Activated CD8-positive, alpha-beta memory T cell treated with anti-CD3 and anti-CD28 coated beads, Interleukin-2, amount 50 U/mL, for 48 hours (primary cell): ENCODE measurements at regions not wholly inside any gene's neighbourhood (a gene's known extent, or its start where the extent isn't known, plus 50 kb on each side); places are given as distances from the start of the nearest gene placed in this dataset.

Experiments used
- DNase-seq: peaks from one replicate; pipeline ENCODE4 v3.0.0-alpha.2; 2020

DNA sequence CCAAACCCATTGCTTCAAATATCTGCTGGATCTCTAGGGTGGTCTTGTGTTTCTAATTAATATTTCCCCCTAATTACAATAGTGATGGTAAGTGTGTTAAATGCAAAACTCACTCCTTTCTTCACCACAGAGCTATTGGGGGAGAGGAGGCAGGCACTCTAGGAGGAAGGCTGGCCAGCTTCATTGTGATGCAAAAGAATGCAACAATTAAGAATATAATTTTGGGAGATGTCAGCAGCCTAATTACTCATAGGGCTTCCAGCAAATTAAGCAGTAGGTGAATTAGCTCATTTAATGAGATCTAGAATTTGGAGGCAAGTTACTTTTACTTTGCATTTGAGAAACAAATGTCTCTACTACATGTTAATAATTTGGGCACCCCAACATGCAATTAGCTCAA lies 560.4 kb upstream of the DAB1 start:
- DNase-seq, result no peak

DNA sequence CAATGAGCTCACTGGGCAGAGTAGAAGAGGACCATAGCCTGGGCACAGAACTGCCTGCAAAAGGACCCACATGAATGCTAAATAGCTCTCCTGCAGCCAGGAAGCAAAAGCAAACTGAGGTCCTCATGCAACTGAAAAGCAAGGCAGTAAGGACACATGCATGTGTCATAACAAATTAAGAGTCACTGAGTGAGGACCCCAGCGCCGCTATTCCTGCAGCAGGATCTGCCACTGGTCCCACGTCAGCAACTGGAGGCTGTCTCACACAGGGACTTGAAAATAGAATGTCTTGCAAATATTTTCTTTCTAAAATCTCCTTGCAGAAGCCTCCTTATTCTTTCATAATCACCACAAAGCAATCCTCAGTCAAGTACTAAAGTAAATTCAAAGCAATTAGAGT lies 559.6 kb upstream of the DAB1 start:
- no peak for DNase-seq

DNA sequence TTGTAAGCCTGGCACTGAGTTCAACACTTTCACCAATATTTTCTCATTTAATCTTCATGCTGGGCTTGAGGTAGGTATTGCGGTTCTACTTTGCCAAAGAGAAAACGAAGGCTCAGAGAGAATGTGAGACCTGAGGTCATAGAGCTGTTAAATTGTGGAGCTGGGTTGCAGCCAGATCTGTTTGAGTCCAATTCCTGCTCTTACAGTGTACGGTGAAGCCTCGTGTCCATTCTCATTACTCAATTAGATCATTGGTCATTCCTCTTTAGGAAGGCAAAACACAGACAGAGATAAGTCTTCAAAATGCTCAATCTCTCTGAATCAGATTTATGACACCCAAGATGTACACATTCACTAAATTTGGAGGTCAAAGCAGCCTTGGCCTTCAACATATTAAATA lies 559.0 kb upstream of the DAB1 start:
- DNase-seq, result no peak

GRCh38 chr1:57976216-57976615 lies 552.4 kb upstream of the DAB1 start:
- DNase-seq, result no peak

DNA sequence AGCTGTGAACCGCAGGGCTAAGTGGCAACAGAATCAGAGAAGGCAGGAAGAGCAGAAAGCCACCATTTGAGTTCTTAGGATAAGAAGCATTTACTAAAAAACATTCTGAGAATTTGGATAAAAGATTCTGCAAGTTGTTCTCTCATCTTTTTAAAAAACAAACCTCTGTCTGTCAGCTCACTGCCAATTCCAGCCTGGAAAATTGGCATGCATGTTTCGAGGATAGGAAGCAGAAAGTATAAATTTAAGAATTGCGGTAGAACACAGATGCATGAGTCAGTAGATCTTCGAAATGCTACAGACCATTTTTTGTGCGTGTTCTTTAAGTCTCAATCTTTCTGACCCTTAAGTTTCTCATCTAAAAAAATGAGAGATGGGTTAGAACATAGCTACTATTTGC lies 544.5 kb upstream of the DAB1 start:
- no peak for DNase-seq

- DNase-seq, result no peak
These were observed 543.0 kb upstream of the DAB1 start for GRCh38 chr1:57966751-57967406.

GRCh38 chr1:57966340-57966739 lies 542.5 kb upstream of the DAB1 start:
- DNase-seq, result no peak

- DNase-seq, result no peak
These were observed 539.7 kb upstream of the DAB1 start for GRCh38 chr1:57963581-57963980.

- no peak for DNase-seq
These were observed 535.8 kb upstream of the DAB1 start for GRCh38 chr1:57959531-57960241.

DNA sequence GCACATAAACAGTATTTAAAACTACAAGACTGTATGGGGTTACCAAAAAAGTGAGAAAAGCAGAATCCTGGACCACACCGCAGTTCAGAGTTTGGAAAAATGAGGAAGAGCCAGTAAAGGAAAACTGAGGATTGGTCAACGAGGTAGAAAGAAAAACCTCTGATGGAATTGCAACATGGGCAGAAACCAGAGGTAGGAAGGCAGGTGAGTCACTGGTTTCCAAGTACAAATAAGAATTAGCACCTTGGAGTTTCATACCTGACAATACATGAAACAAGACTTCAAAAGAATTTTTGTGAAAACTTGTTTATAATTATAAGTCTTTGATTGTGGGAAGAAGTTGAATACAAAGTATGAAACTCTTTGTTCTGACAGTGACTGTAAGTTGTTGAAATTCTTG lies 533.7 kb upstream of the DAB1 start:
- no peak for DNase-seq

DNA sequence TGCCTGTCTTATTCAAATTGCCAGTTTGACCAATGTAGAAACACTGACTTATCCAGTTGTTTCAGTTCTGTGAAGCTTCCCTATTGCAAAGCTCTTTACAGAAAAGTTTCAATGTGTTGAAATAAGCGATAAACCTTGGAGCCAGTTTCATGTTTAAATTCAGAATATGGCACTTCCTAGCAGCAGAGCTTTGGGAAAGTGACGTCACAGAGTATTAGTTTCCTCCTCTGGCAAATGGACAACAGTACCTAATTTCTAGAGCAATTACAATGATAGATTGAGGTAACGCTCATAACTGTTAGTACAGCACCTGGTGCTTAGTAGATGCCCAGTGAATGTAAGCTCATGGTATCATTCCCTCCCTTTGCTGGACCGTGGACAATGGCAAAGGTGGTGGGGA lies 527.5 kb upstream of the DAB1 start:
- DNase-seq, result no peak

DNA sequence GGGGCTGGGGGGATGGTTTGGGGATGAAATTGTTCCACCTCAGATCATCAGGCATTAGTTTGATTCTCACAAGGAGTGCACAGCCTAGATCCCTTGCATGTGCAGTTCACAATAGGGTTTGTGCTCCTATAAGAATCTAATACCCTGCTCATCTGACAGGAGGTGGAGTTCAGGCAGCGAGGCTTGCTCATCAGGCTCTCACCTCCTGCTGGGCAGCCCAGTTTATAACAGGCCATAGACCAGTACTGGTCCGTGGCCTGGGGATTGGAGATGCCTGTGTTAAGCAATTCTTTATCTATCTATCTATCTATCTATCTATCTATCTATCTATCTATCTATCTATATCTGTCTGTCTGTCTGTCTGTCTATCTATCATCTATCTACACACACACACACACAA lies 525.3 kb upstream of the DAB1 start:
- DNase-seq, result no peak

DNA sequence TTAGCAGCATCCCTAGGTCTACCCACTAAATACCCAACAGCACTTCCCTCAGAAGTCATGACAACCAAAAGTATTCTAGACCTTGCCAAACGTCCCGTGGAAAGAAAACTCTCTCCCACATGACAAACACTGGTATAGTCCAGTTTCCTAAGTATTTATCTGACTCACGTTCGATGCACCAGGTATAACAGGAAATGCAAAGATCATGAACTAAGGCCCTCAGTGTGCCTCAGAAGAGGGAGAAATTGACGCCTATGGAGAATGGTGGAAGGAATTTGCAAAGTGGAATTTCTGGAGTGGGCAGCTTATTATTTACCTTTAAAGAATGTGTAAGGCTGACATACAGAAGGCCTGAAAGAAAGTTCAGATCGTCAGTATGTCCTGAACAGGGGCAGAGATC lies 523.6 kb upstream of the DAB1 start:
- DNase-seq, result no peak

DNA sequence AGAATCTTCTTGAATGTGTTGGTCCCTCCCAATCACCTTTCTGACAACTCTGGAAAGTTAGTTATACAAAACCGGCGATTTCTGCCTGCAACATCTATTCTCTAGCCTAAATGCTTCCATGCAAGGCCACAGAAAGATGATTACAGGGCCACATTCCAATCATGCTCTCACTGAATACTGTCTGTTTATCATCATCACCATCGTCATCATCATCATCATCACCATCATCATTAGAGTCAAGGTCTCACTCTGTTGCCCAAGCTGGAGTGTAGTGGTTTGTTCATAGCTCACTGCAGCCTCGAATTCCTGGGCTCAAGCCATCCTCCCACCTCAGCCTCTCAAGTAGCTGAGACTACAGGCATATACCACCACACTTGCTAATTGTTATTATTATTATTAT lies 521.2 kb upstream of the DAB1 start:
- DNase-seq, result no peak

DNA sequence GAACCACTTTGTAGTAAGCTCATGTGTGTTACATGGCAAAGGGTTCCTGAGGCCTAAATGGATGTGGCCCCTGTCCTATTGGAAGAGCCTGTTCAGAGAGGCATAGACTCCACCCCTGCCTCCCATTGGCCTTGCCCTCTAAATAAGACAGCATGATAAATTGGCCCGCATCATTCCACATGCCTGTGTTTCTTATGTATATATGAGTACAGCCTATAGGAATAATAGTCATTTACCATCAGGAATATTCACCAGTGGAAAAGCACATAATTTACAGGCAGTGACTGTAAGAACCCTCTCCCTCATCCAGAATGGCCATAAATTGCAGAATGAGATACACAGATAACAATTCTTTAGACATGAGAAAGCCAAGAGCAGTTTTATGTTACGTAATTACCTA lies 519.5 kb upstream of the DAB1 start:
- DNase-seq, result no peak

DNA sequence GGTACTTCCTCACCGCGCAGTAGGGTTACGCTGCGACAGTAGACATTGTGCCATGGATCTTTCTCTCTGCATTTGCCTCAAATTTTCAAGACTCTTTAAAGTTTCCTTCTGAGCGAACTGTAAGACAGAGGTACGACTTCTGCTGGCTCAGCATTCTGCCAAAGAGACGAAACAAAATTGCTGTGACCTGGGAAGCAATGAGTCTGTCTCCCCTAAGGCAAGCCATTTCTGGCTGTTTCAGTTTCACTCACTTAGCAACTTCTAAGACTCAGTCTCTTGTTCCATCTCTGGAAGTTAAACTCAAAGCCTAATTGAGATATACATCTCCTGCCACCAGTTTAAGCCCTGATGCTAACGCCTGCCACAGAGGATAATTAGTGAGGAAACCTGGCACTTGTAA lies 510.9 kb upstream of the DAB1 start:
- no peak for DNase-seq

GRCh38 chr1:57927003-57927402 lies 503.1 kb upstream of the DAB1 start:
- no peak for DNase-seq

DNA sequence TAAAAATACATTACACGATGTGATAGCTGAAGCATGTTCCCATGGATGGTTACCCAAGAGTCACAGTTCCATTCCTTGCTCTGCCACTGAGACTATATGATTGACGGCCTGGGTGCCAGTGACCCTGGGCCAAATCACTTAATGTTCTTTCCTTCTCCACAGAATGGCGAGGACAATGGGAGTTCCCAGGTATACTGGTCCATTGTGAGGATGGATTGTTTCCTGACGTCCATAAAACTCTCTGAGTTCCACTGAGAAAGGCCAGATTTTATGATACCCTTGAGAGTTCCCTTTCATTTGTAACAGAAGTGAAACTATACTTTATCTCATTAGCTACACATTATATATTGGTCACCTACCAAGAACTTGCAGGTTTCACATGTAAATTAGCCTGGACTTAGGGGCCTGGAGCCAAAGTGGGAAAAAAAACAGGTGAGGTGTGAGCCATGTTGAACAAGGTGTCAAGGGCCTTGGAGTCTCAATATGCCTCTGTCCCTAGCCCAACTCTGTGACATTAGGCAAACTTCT lies 502.2 kb upstream of the DAB1 start:
- DNase-seq, result no peak

DNA sequence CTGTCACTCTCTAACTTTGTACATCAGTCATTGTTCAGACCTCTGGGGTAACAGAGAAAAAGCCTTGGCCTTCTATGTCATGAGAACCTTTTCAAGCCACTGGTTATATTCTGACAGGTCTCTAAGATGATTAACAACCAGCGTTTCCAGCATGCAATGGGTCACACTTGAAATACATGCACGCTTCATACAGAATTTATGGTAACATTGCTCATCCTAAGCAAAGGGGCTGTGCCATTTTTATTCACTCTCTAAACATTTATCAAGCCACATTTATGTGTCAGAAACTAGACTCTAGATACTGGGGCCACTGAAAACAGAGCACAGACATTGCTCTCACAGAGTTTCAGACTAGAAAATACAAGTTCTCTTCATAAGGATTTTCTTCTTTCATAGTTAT lies 501.4 kb upstream of the DAB1 start:
- DNase-seq, result no peak

- no peak for DNase-seq
These were observed 498.3 kb upstream of the DAB1 start for GRCh38 chr1:57922130-57922529.

- no peak for DNase-seq
These were observed 492.2 kb upstream of the DAB1 start for GRCh38 chr1:57916041-57916440.

DNA sequence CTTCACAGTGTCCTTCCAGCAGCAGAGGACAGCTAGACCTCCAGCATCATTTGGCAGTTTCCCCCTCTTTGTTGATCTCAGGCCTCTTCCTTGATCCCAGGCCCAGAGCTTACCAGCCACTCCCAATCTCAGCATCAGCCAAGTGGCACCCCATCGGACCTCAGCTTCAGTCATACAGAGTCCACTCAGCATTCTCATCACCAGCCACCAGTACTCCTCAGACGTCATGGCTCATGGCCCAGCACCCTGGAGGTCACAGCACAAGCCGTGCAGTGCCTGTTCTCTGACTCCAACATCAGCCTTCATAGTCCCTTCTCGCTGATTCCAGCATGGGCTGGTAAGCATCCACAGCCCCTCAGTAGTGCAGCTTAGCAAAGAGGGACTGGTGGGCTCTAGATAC lies 487.6 kb upstream of the DAB1 start:
- no peak for DNase-seq

DNA sequence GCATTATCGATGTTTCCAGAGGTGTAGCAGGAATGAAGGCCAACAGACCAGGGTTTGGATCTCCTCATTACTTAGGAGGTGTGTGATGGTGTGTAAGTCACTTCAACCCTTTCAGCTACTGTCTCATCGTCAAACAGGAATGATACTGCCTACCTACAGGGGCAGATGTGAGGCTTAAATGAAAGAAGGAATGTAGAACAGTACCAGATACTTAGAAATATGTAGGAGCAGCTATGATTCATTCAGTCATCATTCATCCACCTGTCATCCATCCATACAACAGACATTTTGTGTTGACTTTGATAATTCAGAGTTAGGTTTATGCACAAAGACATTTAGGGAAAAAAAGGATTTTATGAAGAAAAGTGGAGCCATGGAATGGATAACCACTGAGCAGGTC lies 486.9 kb upstream of the DAB1 start:
- no peak for DNase-seq

DNA sequence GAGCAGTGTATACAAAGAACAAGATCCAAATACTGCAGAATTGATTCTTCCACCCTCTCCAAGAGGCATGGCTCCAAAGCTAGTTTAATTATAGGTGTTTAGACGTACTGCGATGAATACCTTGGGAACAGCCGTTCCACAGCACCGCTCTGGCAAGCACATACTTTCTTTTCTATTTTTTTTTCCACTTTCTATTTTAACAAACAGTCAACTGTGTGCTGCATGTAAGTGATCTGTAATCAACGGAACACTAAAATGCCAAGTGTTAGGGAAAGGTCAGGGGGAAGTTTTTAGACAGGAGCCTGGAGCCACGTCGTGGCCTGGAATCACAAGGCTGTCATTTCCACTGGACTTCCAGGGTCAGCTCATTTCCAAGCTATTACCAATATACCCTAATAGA lies 486.4 kb upstream of the DAB1 start:
- DNase-seq, result no peak
